ENCODE measurements at regions not wholly inside any gene's neighbourhood (a gene's known extent, or its start where the extent isn't known, plus 50 kb on each side); places are given as distances from the start of the nearest gene placed in this dataset.

GRCh38 chr10:7480742-7481367 is 70.0 kb upstream of the SFMBT2 start:
- Mint-ChIP-seq H3K4me3 (ENCODE audit: unreplicated experiment) (no peak overlapping the region), H3K4me1 (ENCODE audit: unreplicated experiment) (no peaks in the 10 kb centered on the region), H3K36me3 (ENCODE audit: unreplicated experiment) (no peaks in the 10 kb centered on the region), H3K27ac (ENCODE audit: unreplicated experiment) (no peak overlapping the region), H3K9me3 (ENCODE audit: unreplicated experiment) (no peaks in the 10 kb centered on the region), H3K27me3 (ENCODE audit: unreplicated experiment) (peaks cover under 1% of the 10 kb centered on the region)
- TF ChIP-seq, protein P1, sequence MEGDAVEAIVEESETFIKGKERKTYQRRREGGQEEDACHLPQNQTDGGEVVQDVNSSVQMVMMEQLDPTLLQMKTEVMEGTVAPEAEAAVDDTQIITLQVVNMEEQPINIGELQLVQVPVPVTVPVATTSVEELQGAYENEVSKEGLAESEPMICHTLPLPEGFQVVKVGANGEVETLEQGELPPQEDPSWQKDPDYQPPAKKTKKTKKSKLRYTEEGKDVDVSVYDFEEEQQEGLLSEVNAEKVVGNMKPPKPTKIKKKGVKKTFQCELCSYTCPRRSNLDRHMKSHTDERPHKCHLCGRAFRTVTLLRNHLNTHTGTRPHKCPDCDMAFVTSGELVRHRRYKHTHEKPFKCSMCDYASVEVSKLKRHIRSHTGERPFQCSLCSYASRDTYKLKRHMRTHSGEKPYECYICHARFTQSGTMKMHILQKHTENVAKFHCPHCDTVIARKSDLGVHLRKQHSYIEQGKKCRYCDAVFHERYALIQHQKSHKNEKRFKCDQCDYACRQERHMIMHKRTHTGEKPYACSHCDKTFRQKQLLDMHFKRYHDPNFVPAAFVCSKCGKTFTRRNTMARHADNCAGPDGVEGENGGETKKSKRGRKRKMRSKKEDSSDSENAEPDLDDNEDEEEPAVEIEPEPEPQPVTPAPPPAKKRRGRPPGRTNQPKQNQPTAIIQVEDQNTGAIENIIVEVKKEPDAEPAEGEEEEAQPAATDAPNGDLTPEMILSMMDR (IDR thresholded peaks at IDR 0.05), result no peak
- no peak for DNase-seq (ENCODE audit: extremely low spot score, unreplicated experiment)

DNA sequence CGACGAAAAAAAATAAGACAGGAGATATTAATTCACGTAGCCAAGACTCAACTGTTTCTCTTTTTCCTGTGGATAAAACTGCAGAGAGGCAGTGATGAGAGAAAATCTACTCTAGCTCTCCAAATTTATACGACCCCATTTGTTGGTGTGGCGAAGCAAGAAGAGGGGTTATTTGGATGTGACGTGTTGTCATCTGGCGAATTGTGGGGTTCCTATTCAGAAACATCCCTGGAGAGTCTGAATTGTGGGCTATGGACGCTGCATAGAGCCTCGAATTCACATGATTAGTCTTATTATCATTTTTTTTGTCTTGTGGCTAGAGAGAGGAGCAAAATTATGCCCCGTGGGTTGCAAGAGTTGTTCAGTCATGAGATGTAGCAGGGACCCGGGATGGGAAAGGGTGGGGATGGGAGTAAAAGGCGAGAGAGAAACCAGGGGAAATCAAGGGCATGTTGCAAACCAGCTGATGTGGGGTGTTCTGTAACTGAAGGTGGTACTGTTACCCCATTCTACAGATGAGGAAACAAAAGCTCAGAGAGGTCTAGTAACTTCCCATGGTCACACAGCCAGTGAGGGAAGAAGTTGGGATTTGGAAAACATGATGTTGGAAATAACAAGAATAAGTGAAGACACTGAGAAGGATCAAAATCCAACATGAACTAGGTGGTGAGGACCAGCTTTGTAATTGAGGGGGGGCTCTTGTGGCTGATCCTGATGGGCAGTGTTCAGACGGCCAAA is 69.2 kb upstream of the SFMBT2 start:
- no peaks in the 10 kb centered on the region for H3K36me3 Mint-ChIP-seq (ENCODE audit: unreplicated experiment)
- H3K4me3 Mint-ChIP-seq (ENCODE audit: unreplicated experiment), result no peak overlapping the region
- no peaks in the 10 kb centered on the region for H3K9me3 Mint-ChIP-seq (ENCODE audit: unreplicated experiment)
- H3K27ac Mint-ChIP-seq (ENCODE audit: unreplicated experiment), result no peak overlapping the region
- H3K27me3 Mint-ChIP-seq (ENCODE audit: unreplicated experiment), result peaks cover 4% of the 10 kb centered on the region
- DNase-seq (ENCODE audit: extremely low spot score, unreplicated experiment), result no peak
- H3K4me1 Mint-ChIP-seq (ENCODE audit: unreplicated experiment), result no peaks in the 10 kb centered on the region
- TF ChIP-seq, protein P1 (IDR thresholded peaks at IDR 0.05), result no peak

DNA sequence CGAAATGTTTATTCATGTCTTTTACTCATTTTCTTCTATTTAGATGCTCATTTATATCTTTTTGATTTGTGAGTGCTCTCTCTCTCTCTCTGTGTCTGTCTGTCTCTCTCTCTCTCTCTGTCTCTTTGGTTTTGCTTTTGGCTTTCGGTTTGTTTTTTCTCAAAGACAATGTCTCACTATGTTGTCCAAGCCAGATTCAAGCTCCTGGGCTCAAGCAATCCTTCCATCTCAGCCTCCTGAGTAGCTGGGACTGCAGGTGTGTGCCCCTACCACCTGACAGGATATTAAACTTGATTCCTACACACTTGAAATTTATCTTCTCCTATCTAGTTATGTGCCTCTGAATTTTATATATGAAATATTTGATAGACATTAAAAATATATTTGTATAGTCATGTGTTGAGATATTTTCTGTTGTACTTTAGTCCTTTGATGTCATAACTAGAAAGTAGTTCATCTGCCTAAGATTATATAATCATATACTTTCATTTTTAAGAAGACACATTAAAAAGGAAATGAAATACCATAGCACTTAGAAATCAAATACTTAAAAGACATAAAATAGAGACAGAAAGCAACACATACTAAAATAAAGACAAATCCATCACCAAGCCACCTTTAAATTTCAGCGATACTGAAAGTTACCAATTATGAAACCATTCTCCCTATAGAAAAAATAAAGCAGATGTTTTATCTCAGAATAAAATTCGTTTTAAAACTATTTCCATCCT is 68.1 kb upstream of the SFMBT2 start:
- Mint-ChIP-seq H3K27me3 (ENCODE audit: unreplicated experiment) (peaks cover 4% of the 10 kb centered on the region), H3K9me3 (ENCODE audit: unreplicated experiment) (no peaks in the 10 kb centered on the region), H3K4me3 (ENCODE audit: unreplicated experiment) (no peak overlapping the region), H3K36me3 (ENCODE audit: unreplicated experiment) (no peaks in the 10 kb centered on the region), H3K4me1 (ENCODE audit: unreplicated experiment) (no peaks in the 10 kb centered on the region), H3K27ac (ENCODE audit: unreplicated experiment) (no peak overlapping the region)
- DNase-seq (ENCODE audit: extremely low spot score, unreplicated experiment), result no peak
- TF ChIP-seq, protein P1 (IDR thresholded peaks at IDR 0.05), result no peak

GRCh38 chr10:7477538-7478334 is 66.9 kb upstream of the SFMBT2 start:
- Mint-ChIP-seq H3K4me3 (ENCODE audit: unreplicated experiment) (no peak overlapping the region), H3K27ac (ENCODE audit: unreplicated experiment) (no peak overlapping the region), H3K4me1 (ENCODE audit: unreplicated experiment) (no peaks in the 10 kb centered on the region), H3K36me3 (ENCODE audit: unreplicated experiment) (no peaks in the 10 kb centered on the region), H3K27me3 (ENCODE audit: unreplicated experiment) (peaks cover 4% of the 10 kb centered on the region), H3K9me3 (ENCODE audit: unreplicated experiment) (no peaks in the 10 kb centered on the region)
- TF ChIP-seq, protein P1 (IDR thresholded peaks at IDR 0.05), result no peak
- no peak for DNase-seq (ENCODE audit: extremely low spot score, unreplicated experiment)

Measured in osteocyte (in vitro differentiated cells).